AG09319 (cell line): ENCODE measurements at regions not wholly inside any gene's neighbourhood (a gene's known extent, or its start where the extent isn't known, plus 50 kb on each side); places are given as distances from the start of the nearest gene placed in this dataset.
"Not testable (repeated sequence)": the region's sequence is repeated elsewhere in the genome, so short reads cannot be mapped to it uniquely, and the experiment has no call there.

Source experiments
- DNase-seq: peaks from one replicate; pipeline ENCODE4 v3.0.0-alpha.2; 2010; ENCODE audit warnings: low read depth; ENCODE audit errors: extremely low read depth
- CTCF ChIP-seq: IDR thresholded peaks from 2 replicates; pipeline ENCODE4 v1.5.1; 2011; ENCODE audit warnings: low read depth, mild to moderate bottlenecking, inconsistent platforms, low read length, moderate library complexity

- no peak for DNase-seq
- TF ChIP-seq CTCF: no peak
Measured at GRCh38 chr3:137866933-137867332, 102.8 kb downstream of the SOX14 start.

GRCh38 chr3:137867611-137868010, 103.5 kb downstream of the SOX14 start:
- DNase-seq: no peak
- TF ChIP-seq CTCF: no peak

DNA sequence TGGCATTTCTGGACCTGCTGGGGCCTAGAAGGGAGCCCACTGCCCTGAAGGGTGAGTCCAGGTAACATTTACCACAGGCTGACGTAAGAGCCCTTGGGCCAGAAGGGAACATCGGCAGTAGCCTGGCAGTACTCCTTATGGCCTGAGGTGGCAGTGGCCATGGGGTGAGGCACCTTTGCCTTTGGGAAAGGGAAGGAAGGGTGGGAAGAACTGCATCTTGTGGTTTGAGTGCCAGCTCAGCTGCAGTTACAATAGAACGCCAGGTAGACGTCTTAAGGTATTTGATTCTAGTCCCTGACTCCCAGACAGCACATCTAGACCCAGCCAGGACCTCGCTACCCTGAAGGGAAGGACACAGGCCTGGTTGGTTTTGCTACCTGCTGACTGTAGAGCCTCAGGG, 104.9 kb downstream of the SOX14 start:
- DNase-seq: no peak

GRCh38 chr3:137872589-137872988, 108.5 kb downstream of the SOX14 start:
- not testable (repeated sequence) for DNase-seq

More for the DNA sequence above, 104.9 kb downstream of the SOX14 start:
- TF ChIP-seq CTCF: no peak

GRCh38 chr3:137896842-137897241, 113.1 kb upstream of the CLDN18 start:
- DNase-seq: not testable (repeated sequence)

- TF ChIP-seq CTCF: no peak
- DNase-seq: no peak
Measured at GRCh38 chr3:137906985-137907649, 102.8 kb upstream of the CLDN18 start.

DNA sequence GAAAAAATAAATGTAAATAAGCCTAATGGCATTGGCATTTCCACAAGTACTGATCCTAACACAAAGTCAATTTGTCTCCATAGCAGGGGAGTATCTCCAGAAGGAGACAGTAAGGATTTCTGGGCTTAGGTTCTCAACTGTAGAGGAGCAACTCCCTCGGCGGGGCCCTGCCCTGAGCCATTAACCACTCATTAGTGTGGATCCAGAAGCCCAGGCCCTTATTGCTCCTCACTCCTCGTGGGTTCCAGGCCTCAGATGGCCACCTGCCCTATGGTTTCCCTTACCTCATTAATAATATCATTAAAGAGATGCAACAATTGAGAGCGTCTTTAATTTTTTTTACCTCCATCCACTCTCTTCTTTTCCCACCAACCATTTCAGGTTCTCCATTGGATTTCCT, 85.3 kb upstream of the CLDN18 start:
- TF ChIP-seq CTCF: no peak

DNA sequence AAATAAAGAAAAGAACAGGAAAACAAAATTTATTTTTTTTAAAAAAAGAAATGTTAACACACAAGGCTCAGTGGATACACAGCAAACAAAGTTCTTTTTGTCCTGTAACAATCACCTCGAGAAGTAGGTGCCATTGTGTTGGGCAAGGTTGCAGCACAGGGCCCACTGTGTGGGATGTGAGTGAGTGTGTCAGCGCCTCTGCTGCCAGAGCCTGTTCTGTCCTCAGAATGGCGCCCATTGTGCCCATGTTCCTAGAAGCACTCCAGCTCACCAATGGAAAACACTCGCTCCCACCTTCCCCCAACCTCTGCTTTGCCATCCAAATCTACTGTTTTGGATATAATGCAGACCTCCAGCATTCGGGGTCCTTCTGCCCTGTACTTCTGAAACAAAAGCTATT, 84.9 kb upstream of the CLDN18 start:
- DNase-seq: no peak
- TF ChIP-seq CTCF: no peak

More for the DNA sequence above, 85.3 kb upstream of the CLDN18 start:
- DNase-seq: no peak
